Activated T-cell treated with anti-CD3 and anti-CD28 coated beads, Interleukin-2, amount 50 U/mL, for 72 hours (primary cell): ENCODE measurements at regions not wholly inside any gene's neighbourhood (a gene's known extent, or its start where the extent isn't known, plus 50 kb on each side); places are given as distances from the start of the nearest gene placed in this dataset.

ENCODE experiments used
- ATAC-seq, 2 donors: fragments of 150-1000 bp; cut with Tn5 transposase; replicated peaks in 1 of 2; 2 replicates each; pipeline ENCODE4 v1.10.0; 2021; ENCODE audit warnings: moderate library complexity in 2 of 2, mild to moderate bottlenecking in 1 of 2
- DNase-seq, 2 donors: peaks; one replicate each; pipeline ENCODE4 v3.0.0; 2021 to 2022; ENCODE audit warnings: mixed read lengths in 1 of 2
- H3K27ac Mint-ChIP-seq: one replicate; pipeline ENCODE4 v1.8.0; 2022; ENCODE audit warnings: mild to moderate bottlenecking, moderate library complexity, mixed read lengths
- H3K27me3 Mint-ChIP-seq: one replicate; pipeline ENCODE4 v1.8.0; 2022; ENCODE audit warnings: low read depth, mixed read lengths
- H3K36me3 Mint-ChIP-seq, 2 donors: one replicate each; pipeline ENCODE4 v1.8.0; 2022; ENCODE audit warnings: mixed read lengths in 2 of 2, mild to moderate bottlenecking in 1 of 2; ENCODE audit not compliant: insufficient read depth in 2 of 2
- H3K4me1 Mint-ChIP-seq: one replicate; pipeline ENCODE4 v1.8.0; 2022; ENCODE audit warnings: low read depth, mixed read lengths
- H3K4me3 Mint-ChIP-seq, 2 donors: one replicate each; pipeline ENCODE4 v1.8.0; 2022; ENCODE audit warnings: mild to moderate bottlenecking in 2 of 2, mixed read lengths in 2 of 2, moderate library complexity in 2 of 2
- H3K9me3 Mint-ChIP-seq, 2 donors: one replicate each; pipeline ENCODE4 v1.8.0; 2022; ENCODE audit warnings: mixed read lengths in 2 of 2

GRCh38 chr2:42859006-42859552, 66.7 kb upstream of the HAAO start:
- Mint-ChIP-seq H3K27me3 (no peaks in the 10 kb centered on the region), H3K27ac (no peak overlapping the region), H3K9me3 (no peaks in the 10 kb centered on the region), H3K4me3 (no peak overlapping the region), H3K4me1 (no peaks in the 10 kb centered on the region), H3K36me3 (no peaks in the 10 kb centered on the region)
- DNase-seq (peak; percentile 69 to 79), ATAC-seq (peak in 1 of 2 donors; percentile 38)

DNA sequence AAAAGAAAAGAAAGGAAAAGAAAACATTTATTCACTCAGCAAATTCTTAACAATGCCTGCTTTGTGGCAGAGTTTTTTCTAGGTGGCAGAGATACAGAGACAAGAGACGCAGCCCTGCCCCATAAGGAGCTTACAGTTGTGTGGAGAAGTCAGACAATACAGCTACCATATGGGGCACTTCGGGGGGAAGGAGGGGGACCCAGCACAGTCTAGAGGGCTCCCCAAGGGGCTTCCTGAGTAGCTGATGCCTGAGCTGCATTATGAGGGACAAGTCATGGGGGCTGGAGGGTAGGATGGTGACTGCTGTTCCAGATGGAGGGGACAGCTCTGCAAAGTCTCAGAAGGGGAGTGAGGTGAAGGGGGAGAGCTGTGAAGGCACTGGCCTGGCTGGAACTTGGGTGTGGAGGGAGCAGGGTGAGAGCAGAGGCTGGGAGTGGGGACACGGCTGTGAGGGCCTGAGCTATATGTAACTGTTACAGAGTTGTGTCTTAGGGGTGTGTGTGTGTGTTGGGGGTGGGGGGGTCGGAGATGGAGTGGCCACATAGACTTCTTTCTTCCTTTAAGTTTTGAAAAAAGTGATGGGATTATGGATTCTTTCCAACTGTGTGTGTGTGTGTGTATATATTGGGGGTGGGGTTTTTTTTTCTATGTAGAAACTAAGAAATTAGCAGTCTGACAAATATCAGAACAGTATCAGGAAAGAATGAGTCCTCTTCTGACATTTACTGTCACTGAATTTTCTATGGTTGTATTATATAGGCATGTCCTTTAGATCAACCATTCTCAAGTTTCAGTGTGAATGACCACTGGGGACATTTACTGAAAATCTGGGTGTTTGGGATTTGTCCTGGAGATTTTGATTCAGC, 66.0 kb upstream of the HAAO start:
- Mint-ChIP-seq H3K4me3 (no peak overlapping the region), H3K4me1 (no peaks in the 10 kb centered on the region), H3K36me3 (no peaks in the 10 kb centered on the region), H3K9me3 (no peaks in the 10 kb centered on the region), H3K27me3 (no peaks in the 10 kb centered on the region), H3K27ac (no peak overlapping the region)
- DNase-seq (no peak), ATAC-seq (peak; percentile 22 to 38)

GRCh38 chr2:42856891-42857632, 64.7 kb upstream of the HAAO start:
- no peaks in the 10 kb centered on the region for H3K27me3 Mint-ChIP-seq
- H3K36me3 Mint-ChIP-seq: no peaks in the 10 kb centered on the region
- no peaks in the 10 kb centered on the region for H3K9me3 Mint-ChIP-seq
- H3K4me3 Mint-ChIP-seq: no peak overlapping the region
- DNase-seq (no peak), ATAC-seq (no peak)
- no peak overlapping the region for H3K27ac Mint-ChIP-seq
- no peaks in the 10 kb centered on the region for H3K4me1 Mint-ChIP-seq

- no peak for DNase-seq
- H3K27me3 Mint-ChIP-seq: no peaks in the 10 kb centered on the region
- no peak overlapping the region for H3K4me3 Mint-ChIP-seq
- H3K4me1 Mint-ChIP-seq: no peaks in the 10 kb centered on the region
- no peak overlapping the region for H3K27ac Mint-ChIP-seq
- no peak for ATAC-seq
- H3K36me3 Mint-ChIP-seq: no peaks in the 10 kb centered on the region
- no peaks in the 10 kb centered on the region for H3K9me3 Mint-ChIP-seq
Measured at GRCh38 chr2:42856106-42856860, 63.9 kb upstream of the HAAO start.

DNA sequence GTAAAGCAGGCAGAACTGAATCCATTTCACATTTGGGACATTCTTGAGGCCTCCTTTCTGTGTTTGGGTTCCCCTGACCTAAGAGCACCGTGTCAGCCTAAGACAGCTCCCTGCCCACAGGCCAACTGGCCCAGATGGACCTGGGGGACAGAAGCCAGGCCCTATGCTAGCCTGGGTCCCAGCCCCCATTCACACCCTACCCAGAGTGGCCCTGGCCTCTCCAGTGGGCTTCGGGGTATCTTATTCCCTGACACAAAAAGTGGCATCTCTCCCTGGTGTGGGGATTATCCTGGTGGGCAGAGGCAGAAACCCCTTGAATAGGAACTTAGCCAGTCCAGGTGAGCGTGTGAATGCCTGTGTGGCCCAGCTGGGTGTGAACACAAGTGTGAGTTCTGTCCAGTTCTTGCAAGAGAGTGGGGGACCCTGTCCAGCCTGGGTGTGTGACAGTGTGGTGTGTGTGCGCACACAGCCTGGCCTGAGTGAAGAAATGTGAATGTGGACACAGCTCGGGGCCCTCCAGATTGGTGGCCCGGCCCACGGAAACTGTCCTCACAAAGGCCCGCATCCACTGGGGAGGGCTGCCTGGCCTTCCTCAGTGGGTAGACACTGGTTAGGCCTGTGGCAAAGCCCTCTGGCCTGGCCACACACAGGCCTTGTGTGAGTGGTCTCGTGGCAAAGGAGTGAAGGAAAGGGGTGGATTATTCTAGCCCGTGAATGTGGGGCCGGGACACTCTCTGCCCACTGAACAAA, 63.0 kb upstream of the HAAO start:
- Mint-ChIP-seq H3K36me3 (no peaks in the 10 kb centered on the region), H3K9me3 (no peaks in the 10 kb centered on the region), H3K4me1 (no peaks in the 10 kb centered on the region), H3K27ac (no peak overlapping the region), H3K27me3 (no peaks in the 10 kb centered on the region), H3K4me3 (no peak overlapping the region)
- ATAC-seq: no peak
- no peak for DNase-seq

DNA sequence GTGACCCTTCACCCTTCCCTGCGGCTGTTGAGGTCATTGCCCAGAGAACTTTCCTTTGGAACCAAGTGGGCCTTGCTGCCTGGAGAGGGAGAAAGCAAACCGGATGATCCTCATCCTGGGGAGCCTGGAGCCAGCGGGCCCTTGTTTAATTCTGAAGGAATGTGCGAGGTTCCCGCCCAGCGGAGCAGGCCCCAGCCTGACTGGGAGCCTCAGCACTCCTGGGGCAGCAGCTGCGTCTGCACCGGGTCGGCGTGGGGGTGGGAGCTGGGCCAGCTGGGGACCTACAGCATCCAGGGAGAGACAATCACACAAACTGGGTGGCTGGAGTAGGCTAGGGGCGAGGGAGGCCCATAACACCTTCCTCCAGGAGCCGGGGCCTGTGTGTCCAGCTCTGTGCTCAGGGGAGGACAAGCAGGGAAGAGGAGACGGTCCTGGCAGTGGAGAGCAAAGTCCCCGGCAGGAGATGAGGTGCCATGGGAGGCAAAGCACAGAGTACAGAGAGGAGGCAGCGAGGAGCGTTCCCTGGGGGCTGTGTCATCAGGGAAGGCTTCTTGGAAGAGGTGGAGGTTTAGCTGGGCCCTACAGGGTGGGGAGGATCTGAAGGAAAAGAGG, 61.9 kb upstream of the HAAO start:
- H3K4me1 Mint-ChIP-seq: no peaks in the 10 kb centered on the region
- ATAC-seq (no peak), DNase-seq (no peak)
- no peak overlapping the region for H3K4me3 Mint-ChIP-seq
- H3K27me3 Mint-ChIP-seq: no peaks in the 10 kb centered on the region
- no peak overlapping the region for H3K27ac Mint-ChIP-seq
- H3K36me3 Mint-ChIP-seq: no peaks in the 10 kb centered on the region
- no peaks in the 10 kb centered on the region for H3K9me3 Mint-ChIP-seq

- Mint-ChIP-seq H3K27ac (no peak overlapping the region), H3K9me3 (no peaks in the 10 kb centered on the region), H3K4me1 (no peaks in the 10 kb centered on the region), H3K4me3 (no peak overlapping the region), H3K36me3 (no peaks in the 10 kb centered on the region), H3K27me3 (no peaks in the 10 kb centered on the region)
- ATAC-seq (no peak), DNase-seq (no peak)
Measured at GRCh38 chr2:42853549-42854206, 61.3 kb upstream of the HAAO start.

DNA sequence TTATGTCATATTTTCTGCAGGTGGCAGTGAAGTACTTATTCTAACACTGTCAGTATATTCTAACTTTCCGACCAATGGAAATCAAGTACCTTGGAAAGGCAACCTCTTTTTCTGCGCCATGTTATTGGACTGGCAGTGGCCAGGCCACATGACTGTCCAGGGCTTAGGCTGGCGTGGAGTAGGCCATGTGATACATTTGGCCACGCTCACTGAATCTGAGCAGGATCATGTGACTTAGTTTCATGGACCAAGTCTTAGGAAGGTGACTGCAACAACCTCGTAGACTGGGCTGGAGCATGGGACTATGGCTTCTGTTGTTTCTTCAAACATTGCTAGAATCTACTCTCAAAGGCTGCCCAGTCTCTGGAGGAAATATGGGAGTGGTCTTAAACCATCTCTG, 60.4 kb upstream of the HAAO start:
- DNase-seq (no peak), ATAC-seq (no peak)
- Mint-ChIP-seq H3K27ac (no peak overlapping the region), H3K4me1 (no peaks in the 10 kb centered on the region), H3K9me3 (no peaks in the 10 kb centered on the region), H3K4me3 (no peak overlapping the region), H3K36me3 (no peaks in the 10 kb centered on the region), H3K27me3 (no peaks in the 10 kb centered on the region)

DNA sequence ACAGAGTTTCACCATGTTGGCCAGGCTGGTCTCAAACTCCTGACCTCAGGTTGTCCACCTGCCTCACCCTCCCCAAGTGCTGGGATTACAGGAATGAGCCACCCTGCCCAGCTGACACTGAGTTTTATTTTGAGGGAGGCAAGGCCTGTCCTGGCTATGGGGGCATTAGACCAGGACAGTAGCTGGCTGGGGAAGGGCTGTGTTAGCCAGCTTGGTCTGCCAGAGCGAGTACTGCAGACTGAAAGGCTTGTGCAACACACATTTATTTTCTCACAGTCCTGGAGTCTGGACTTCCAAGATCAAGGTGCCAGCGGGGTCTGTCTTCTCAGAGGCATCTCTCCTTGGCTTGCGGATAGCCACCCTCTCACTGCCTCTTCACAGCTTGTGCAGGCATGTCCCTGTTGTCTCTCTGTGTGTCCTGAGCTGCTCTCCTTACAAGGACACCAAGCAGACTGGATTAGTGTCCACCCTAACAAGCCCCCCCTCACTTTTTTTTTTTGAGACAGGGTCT, 59.4 kb upstream of the HAAO start:
- no peak overlapping the region for H3K4me3 Mint-ChIP-seq
- H3K27ac Mint-ChIP-seq: no peak overlapping the region
- ATAC-seq: no peak
- DNase-seq: no peak
- H3K36me3 Mint-ChIP-seq: no peaks in the 10 kb centered on the region
- no peaks in the 10 kb centered on the region for H3K9me3 Mint-ChIP-seq
- no peaks in the 10 kb centered on the region for H3K27me3 Mint-ChIP-seq
- no peaks in the 10 kb centered on the region for H3K4me1 Mint-ChIP-seq

- Mint-ChIP-seq H3K4me3 (no peak overlapping the region), H3K27ac (no peak overlapping the region), H3K27me3 (no peaks in the 10 kb centered on the region), H3K4me1 (no peaks in the 10 kb centered on the region), H3K9me3 (no peaks in the 10 kb centered on the region), H3K36me3 (no peaks in the 10 kb centered on the region)
- ATAC-seq: no peak
- no peak for DNase-seq
Measured at GRCh38 chr2:42851186-42851585, 58.8 kb upstream of the HAAO start.

DNA sequence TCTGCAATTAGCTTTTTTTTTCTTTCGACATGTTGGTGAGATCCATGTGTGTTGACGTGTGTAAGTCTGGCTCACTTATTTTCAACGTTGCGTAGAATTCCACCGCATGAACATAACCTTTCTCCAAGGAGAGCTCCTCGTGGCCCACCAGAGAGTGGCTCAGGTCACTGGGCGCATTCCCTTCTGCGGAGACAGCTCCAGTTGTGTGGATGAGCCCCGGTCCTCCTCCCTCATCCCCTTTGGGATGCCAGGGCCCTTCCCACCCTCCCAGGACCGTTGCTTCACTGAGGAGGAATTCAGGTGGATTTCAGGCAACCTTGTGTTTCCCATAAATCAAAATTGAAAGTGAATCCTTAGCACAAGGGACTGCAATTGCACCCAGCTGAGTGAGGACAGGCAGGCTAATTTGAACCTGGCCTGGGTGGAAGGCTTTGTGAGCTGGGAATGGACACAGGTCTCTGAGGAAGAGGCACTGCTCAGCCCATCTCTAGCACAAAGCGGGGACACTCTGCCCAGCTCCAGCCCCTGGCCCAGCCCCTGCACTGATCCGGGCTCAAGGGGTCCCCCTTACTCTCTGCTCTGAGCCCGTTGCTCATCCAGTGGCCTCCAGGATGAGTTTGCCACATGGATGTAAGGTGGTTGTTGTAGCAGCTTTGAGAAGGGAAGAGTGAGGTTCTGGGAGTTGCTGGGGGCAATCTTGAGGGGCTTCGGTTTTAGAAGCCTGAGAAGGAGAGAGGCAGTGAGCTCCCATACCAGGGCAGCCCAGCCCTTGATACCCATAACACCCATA, 57.8 kb upstream of the HAAO start:
- H3K27me3 Mint-ChIP-seq: no peaks in the 10 kb centered on the region
- DNase-seq: no peak
- H3K4me1 Mint-ChIP-seq: no peaks in the 10 kb centered on the region
- no peak overlapping the region for H3K27ac Mint-ChIP-seq
- no peaks in the 10 kb centered on the region for H3K36me3 Mint-ChIP-seq
- H3K9me3 Mint-ChIP-seq: no peaks in the 10 kb centered on the region
- no peak for ATAC-seq
- H3K4me3 Mint-ChIP-seq: no peak overlapping the region
